ENCODE measurements at regions not wholly inside any gene's neighbourhood (a gene's known extent, or its start where the extent isn't known, plus 50 kb on each side); places are given as distances from the start of the nearest gene placed in this dataset.

- no peak overlapping the region for H3K27ac ChIP-seq
- TF ChIP-seq CTCF (conservative IDR thresholded peaks at IDR 0.05), result no peak
Observed at GRCh38 chr1:94714152-94714551, 106.0 kb upstream of the SLC44A3 start.

- no peak for TF ChIP-seq CTCF (conservative IDR thresholded peaks at IDR 0.05)
- H3K27ac ChIP-seq, result no peak overlapping the region
Observed at GRCh38 chr1:94713472-94714141, 106.5 kb upstream of the SLC44A3 start.

GRCh38 chr1:94709891-94710581 is 110.1 kb upstream of the SLC44A3 start:
- H3K27ac ChIP-seq, result no peak overlapping the region
- no peak for TF ChIP-seq CTCF (conservative IDR thresholded peaks at IDR 0.05)

GRCh38 chr1:94708811-94709210 is 111.3 kb upstream of the SLC44A3 start:
- H3K27ac ChIP-seq, result no peak overlapping the region
- no peak for TF ChIP-seq CTCF (conservative IDR thresholded peaks at IDR 0.05)

GRCh38 chr1:94708299-94708685 is 111.9 kb upstream of the SLC44A3 start:
- H3K27ac ChIP-seq, result no peak overlapping the region
- TF ChIP-seq CTCF (conservative IDR thresholded peaks at IDR 0.05), result no peak

- H3K27ac ChIP-seq, result peak overlapping the region; percentile 67
- no peak for TF ChIP-seq CTCF (conservative IDR thresholded peaks at IDR 0.05)
Observed at GRCh38 chr1:94707321-94708298, 112.5 kb upstream of the SLC44A3 start.

- peak overlapping the region; percentile 62 for H3K27ac ChIP-seq
Observed at GRCh38 chr1:94702442-94702815, 117.7 kb upstream of the SLC44A3 start.

More at GRCh38 chr1:94702442-94702815, 117.7 kb upstream of the SLC44A3 start:
- TF ChIP-seq CTCF (conservative IDR thresholded peaks at IDR 0.05), result no peak

Data from VCaP (cell line).